ENCODE measurements at regions not wholly inside any gene's neighbourhood (a gene's known extent, or its start where the extent isn't known, plus 50 kb on each side); places are given as distances from the start of the nearest gene placed in this dataset.

DNA sequence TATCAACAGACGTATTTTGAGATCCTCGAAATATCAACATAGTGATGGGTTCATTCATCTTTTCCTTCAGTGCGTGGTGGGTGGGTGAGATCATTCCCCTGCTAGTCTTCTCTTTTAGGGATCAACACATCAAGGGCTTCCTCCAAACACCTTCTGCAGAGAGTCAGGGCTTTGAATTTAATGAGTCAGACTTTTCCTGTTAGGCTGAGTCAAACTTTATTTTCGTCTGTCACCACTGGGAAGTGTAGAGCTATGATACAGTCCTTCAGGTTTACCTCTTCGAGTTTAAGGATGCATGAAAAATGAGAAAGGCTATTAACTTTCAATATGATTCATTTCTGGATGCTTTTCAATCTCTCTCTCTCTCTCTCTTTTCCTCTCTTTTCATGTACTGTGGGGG, 189.1 kb downstream of the BMP2 start:
- DNase-seq, result peak; percentile 40 to 56 (median 53)

DNA sequence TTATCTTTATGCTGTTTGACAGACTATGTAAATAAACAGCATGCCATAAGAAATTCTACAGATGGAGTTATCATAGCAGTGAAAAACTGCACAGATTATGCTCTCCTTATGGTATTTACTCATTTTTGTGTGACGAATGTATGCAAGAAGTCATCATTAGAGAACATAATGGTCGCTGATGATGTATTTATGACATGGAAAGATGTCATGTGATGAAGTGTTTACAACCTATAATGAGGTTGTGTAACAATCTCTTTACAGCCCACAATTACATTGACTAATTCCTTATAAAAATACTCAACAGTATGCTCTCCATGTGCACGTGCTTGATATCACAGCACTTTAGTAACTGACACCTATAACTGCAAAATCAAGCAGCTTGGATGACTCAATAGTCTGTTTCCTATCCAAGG, 192.4 kb downstream of the BMP2 start:
- peak in 1 of 3 donors; percentile 2 for DNase-seq

DNA sequence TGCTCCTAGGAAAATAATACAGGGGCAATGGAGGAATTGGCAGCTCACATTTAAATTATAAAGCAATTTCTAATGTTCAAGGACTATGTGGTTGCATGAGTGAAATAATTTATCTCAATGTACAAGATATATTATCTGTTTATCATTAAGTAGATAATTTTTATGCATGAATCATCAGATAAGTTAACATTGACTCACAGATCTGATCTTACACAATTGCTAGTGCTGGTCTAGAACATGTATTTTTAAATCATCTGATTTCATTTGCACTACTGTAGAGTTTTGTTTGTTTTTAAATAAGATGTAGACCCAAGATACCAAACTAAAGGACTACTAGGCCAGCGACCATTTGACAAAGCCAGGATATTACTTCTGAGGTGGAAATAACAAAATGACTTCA, 199.2 kb downstream of the BMP2 start:
- peak in 1 of 3 donors; percentile 3 for DNase-seq

DNA sequence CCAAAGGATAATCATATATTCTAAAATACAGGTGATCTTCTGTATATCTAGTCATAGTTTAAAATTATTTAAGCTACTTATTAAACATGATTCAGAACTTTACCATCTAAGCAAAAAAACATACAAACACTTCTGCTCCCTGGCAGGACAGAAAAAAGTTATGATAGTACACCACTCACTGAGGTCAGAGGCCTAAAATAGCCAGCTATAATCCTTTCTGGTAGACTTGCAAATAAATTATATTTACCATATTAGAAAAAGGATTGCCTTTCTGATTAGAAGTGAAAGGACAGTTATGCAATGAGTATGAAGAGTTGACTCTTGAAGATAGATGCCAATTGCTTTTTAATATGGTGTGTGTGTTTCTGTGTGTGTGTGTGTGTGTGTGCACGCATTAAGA, 207.4 kb downstream of the BMP2 start:
- no peak for DNase-seq

DNA sequence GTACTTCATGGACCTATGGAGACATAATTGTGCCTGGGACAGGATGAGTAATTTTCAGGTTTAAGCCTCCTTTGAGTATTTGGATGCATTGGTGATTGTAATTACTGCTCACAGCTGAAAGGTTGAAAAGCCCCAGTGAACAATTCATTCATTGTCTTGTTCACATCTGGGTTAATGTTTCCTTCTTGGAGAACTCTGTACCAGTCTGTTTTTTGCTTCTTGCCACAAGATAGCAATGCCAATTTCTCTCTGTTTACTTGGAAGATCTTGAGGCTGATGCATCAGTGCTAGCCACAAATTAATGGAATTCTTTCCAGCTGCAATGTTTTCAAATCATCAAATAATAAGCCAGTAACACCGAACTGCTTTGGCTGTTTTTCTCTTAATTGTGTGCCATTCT, 207.8 kb downstream of the BMP2 start:
- DNase-seq, result no peak

DNA sequence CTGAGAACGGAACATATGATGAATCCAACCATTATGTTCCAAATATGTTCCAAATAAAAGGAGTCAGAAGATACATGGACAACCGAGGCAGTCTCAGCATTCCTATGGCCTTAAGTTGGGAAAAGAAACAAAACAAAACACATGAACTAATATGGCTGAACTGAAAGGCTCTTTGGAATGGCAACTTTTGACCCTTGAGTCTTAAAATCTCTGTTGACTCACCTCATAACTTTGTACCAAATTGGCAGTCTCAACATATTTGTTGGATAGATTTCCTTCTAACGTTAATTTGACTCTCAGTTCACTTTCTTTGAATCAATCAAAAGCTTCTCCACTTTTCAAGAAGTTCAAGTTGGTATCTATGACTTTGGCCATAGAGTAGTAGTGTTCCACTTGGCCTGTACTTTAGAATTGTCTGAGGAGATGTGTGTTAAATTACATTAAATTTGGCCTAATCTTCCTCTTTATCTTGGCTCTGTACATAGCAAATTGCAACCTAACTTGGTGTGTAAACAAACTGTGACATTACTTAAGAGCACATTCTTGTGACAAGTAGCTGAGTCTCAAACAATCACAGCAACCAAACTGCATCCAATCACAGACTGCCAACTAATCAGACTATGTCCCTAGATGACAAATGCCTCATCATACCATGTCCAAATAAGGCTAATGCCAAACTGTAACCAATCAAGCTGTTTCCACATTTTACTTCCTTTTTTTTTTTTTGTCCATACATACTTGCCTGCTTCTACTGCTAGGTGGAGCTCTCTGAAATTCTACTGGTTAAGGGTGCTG, 208.8 kb downstream of the BMP2 start:
- peak; percentile 5 to 55 (median 47) for DNase-seq

DNA sequence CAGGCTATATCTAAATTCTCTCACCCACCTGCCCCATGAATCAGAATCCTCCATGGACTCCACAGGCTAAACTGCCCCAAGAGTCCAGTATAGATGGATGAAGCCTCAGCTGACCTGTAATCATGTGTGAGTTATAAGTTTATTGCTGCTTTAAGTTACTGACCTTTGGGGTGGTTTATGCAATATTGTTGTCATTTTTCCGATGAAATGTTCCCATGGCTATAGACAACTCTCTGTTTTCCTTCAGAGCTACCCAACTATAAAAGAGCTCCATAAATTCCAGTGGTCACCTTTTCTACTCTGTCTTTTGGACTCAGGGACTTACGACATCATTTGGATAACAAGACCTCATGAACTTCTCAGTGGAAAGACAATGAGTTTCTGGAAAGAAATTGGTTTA, 212.1 kb downstream of the BMP2 start:
- no peak for DNase-seq

DNA sequence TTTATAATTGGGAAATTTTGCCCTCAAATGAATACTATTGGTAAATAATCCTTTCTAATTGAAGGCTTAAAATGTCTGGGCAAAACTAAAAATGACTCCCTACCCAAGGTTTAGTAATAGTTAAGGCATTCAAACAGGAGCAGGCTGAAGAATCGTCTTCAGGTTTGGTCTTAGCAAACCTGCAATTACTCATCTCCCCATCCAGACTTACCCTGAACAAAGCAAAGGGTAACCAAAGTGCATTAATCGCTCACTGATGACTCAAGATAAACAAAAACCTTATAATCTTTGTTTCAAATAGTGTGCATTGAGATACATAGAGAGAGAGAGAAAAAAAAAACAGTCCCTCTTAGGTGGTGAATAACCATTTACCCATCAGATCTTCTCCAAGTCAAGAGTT, 225.5 kb downstream of the BMP2 start:
- no peak for DNase-seq

DNA sequence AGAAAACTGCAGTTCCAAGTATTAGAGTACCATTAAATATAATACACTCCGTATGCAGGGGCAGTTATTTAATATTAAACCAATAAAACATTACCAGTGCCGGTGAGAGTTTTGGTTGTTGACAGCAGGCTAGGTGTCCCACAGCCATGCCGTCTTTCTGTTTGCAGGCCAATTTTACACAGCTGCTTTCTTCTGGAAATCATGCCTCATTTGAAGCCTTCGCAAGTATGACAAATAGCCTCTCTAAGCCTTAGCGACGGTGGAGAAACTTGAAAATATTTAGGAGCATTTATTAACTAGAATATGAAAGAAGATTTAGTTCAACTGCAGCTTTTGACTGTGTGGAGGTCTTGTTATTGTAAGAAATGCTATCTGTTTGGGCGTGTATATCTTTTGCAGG, 226.0 kb downstream of the BMP2 start:
- no peak for DNase-seq

DNA sequence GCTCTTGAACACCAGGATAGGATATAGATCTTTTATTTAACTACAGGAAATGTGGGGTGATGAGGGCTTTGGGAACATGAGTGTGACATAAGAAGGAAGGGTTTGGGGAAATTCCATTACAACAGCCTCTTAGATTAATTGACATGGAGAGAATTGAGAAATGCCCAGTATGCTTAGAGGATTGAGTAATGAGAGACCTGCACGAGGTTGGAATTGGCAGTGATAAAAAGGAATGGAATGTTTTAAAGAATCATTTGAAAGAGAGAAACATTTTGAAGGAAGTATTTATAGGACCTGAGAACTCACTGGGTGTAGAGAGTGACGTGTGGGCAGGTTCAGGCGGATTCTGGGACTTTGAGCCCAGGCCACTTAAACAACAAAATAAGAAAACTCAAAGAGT, 227.0 kb downstream of the BMP2 start:
- DNase-seq, result peak in 1 of 3 donors; percentile 10

DNA sequence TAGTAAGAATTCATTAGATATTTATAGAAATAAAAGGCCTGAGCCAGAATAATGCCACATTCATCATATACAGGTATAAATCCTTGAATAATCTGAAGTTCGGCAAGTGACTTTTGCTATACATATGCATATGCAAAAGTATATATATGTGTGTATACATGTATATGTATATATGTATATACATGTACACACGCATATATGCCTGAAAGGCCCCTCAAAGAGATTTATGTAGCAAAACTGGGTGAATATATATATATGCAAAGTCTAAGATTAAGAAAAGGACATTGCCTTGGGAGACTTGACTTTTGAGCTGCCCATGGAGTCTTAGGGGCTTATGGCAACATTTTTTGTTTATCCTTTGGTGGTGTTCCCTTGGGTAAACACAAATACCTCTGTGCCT, 231.4 kb downstream of the BMP2 start:
- no peak for DNase-seq

DNA sequence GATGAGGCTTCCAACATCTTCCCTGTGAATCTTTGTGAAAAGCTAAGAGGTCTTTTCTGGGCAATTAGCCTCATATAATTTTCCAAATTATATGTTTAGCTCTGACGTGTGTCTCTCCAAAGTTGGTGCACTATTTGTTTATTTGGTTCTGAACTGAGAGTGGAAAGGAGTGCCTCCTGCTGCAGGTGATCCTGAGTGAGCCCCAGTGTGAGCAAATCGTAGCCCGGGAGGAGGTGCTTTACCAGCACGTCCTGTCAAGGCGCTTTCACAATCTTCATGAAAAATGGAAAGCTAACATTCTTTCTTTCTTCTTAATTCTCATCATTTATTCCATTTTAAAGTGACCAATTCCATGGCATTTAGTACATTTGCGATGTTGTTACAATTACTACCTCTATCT, 231.9 kb downstream of the BMP2 start:
- DNase-seq, result no peak

DNA sequence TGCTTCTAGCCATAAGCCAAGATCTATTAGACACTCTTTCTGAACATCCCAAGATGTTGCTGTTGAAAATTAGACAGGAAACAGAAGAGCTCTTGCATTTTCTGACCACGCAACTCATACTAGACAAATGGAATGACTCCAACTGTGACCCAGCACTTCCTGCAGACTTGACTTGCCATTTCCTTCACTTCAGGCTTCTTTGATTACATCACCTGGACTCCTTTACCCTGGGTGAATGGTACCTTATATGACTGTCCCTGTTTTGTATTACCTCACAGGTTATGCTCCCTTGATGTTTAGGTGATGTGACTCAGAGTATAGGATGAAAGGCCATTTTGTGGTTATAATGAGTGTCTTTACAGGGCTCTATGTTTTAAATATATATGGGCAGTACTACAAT, 236.1 kb downstream of the BMP2 start:
- DNase-seq, result no peak

DNA sequence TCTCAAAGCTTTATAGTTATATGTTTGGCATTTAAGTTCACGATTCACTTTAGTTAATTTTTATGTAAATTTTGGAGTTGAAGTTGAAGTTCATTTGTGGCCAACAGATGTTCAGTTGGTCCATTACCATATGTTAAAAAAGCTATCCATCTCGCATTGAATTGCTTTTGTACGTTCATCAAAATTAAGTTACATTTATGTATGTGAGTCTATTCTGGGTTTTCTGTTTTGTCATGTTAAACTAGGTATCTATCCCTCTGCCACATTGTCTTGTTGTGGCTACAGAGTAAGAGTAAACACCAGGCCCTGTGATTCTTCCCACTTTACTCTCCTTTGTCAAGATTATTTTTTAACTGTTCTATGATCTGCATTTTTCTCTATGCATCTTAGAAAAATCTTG, 237.3 kb downstream of the BMP2 start:
- DNase-seq, result no peak

DNA sequence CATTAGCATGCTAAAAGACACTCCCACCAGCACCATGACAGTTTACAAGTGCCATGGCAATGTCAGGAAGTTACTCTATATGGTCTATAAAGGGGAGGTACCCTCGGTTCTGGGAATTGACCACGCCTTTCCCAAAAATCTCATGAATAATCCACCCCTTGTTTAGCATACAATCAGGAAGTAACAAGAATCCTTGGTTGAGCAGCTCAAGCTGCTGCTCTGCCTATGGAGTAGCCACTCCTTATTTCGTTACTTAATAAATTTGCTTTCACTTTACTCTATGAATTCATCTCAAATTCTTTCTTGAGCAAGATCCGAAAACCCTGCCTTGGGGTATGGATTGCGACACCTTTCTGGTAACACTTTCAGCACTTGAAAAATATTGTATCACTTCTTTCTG, 243.0 kb downstream of the BMP2 start:
- DNase-seq, result peak; percentile 20 to 42 (median 22)

DNA sequence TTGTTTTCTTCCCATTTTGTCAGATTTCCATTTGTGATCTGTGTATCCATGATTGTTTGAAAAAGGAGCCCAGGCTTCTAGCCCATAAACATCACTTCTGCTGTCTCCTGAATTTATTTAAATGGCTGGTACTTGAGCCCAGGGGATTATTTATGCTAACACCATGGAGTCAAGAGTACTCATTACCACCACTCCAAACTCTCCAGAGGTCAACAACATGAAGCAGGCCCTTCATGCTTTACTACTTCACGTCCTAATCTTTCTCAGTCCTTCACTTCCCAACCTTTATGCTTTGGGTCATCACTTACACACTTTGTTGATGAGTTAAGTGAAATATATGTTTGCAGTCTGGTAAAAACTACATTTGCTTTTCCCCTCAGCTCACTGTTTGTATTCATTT, 247.8 kb downstream of the BMP2 start:
- no peak for DNase-seq

DNA sequence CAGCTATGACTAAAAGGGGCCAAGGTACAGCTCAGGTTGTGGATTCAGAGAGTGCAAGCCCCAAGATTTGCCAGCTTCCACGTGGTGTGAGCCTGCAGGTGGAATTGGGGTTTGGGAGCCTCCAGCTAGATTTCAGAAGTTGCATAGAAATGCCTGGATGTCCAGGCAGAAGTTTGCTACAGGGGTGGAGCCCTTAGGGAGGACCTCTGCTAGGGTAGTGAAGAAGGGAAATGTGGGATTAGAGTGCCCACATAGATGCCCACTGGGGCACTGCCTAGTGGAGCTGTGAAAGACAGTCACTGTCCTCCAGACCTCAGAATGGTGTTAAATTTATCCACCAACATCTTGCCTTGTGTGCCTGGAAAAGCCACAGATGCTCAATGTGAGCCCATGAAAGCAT, 255.1 kb downstream of the BMP2 start:
- no peak for DNase-seq

DNA sequence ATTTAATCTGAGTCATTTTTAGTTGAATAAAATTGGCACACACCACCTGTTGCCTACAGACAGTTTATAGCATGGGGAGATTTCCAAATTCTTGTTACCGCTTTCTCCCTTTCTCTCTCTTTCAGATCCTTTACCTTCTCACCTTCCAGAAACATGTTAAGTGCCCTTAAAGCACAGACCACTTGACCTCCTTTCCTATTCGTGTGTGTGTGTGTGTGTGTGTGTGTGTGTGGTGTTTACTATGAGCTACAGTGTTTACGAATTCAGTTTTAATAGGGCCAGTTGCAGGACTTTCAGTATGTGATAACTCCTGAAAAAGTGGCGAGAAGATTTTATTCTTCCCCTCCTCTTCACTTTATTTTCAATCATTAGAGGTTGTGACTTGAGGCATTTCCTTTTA, 258.1 kb downstream of the BMP2 start:
- DNase-seq, result no peak

DNA sequence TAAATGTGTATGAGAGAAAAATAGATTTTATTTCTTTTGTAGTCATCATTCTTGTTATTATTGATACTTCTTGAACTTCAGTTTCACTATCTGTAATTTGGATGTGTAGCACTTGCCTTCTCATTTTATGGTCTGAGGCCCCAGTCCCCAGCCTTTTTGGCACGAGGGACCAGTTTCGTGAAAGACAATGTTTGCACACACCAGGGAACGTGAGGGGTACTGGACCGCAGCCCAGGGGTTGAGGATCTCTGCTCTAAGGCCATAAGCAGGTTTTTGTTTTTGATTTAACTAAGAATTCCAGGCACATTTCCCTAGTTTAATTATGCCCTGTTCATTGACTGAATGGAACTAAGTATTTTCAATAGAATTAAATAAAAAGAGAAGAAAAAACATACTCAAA, 261.5 kb downstream of the BMP2 start:
- no peak for DNase-seq

DNA sequence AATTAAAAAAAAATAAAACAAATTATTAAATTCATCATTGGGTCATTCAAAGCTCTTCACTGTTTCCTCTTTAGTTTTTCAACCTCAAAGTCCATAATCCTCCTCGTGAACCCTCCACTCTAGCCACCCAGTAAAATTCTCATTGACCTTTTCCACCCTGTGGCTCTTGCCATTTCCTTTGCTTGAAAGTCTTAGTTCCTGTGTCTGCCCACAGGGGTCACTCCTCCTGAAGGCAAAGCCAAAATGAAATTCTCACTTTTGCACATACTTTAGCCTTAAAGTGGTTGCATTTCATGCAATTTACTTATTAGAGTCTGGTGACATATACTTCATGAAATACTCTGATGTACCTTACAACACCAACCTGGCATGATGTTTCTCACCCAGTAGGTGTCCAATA, 263.7 kb downstream of the BMP2 start:
- DNase-seq, result peak in 1 of 3 donors; percentile 22

DNA sequence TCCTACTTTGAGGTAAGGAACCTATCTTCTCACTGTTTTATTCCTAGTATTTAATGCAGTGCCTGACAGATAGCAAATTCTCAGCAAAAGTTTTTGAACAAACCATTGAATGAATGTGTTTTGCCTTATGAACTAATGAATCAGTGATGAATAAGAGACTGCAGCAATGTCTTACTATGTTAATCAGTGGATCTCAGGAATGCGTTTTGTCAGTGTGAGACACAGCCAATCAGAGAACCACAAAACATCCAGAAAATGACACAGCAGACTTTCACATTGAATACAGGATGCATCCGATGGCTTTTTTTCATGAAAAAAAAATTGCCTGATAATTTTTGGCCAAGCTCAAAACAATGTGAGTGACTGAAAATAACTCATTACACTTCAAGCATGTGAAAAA, 270.5 kb downstream of the BMP2 start:
- no peak for DNase-seq

DNA sequence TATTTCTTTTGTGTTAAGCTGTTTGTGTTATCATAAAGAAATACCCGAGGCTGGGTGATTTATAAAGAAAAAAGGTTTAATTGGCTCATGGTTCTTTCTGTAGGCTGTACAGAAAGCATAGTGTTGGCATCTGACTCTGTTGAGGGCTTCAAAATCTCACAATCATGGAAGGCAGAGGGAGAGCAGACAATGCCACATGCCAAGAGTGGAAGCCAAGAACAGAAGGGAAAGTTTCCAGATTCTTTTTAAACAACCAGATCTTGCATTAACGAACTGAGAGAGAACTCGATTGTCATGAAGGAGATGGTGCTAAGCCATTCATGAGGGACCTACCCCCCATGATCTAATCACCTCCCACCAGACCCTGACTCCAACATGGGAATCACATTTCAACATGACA, 290.1 kb downstream of the BMP2 start:
- DNase-seq, result no peak

DNA sequence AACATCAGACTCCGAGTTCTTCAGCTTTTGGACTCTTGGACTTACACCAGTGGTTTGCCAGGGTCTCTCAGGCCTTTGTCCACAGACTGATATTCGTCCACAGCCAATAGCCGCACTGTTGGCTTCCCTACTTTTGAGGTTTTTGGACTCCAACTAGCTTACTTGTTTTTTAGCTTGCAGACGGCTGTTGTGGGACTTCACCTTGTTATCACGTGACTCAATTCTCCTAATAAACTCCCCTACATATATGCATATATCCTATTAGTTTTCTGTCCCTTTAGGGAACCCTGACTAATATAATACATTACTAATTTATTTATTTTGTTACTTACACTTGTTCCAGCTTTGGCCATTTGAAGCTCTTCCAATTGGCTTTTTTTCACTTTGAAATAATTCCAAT, 311.3 kb downstream of the BMP2 start:
- no peak for DNase-seq

DNA sequence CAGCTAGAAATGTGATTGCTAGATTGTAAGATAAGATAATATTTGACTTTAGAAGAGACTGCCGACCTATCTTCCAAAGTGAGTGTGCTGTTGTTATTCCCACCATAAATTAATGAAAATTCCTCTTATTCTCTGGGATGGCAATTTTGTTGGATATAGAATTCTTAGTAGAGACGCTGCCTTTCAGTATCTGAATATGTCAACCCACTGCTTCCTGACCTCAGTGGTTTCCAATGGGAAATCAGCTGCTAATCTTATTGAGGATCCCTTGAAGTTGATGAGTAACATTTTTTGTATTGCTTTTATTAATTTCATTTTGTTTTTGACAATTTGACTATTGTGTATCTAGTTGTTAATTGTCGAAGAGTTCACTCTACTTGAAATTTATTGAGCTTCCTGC, 313.0 kb downstream of the BMP2 start:
- DNase-seq, result no peak

DNA sequence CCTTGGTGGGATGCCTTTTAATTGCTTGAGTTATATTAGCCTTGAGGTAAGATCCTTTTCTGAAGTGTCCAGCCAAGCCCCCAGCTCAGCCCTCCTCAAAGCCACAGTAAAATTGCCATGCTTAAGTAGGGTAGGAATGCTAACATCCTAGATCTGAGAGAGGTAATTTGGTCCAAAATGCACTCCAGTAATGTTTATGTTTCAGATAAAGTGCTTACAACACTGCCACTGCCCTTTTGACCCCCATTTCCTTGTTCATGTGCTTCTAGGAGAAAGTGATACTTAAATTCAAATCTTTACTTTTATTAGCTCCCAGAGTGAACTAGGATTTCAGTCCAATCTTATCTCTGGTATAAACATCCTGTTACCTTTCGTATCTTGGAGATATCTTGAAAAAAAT, 318.0 kb downstream of the BMP2 start:
- no peak for DNase-seq

Measured in suppressor macrophage treated with lipopolysaccharide for 1 hour (primary cell).